Cardiac fibroblast (primary cell): ENCODE measurements at regions not wholly inside any gene's neighbourhood (a gene's known extent, or its start where the extent isn't known, plus 50 kb on each side); places are given as distances from the start of the nearest gene placed in this dataset.

Source experiments
- DNase-seq, 2 donors: peaks; one replicate each; pipeline versions ENCODE4 v3.0.0 to v3.0.0-alpha.2; 2010; ENCODE audit warnings: low read depth in 2 of 2
- H3K4me3 ChIP-seq, 2 donors: replicated peaks in 1 of 2; 1 replicate in 1 of 2; 2 replicates in 1 of 2; pipeline ENCODE4 v1.5.1; 2011; ENCODE audit warnings: low read depth in 2 of 2, low read length in 2 of 2, mild to moderate bottlenecking in 2 of 2, moderate library complexity in 1 of 2
- TF ChIP-seq, protein P1 (sequence below): IDR thresholded peaks from one replicate; pipeline ENCODE4 v1.5.1; 2011; ENCODE audit warnings: low read depth, mild to moderate bottlenecking, low read length, inconsistent platforms

GRCh38 chr13:67821606-67822005 lies 591.5 kb upstream of the PCDH9 start:
- no peak for DNase-seq
- TF ChIP-seq, protein P1, sequence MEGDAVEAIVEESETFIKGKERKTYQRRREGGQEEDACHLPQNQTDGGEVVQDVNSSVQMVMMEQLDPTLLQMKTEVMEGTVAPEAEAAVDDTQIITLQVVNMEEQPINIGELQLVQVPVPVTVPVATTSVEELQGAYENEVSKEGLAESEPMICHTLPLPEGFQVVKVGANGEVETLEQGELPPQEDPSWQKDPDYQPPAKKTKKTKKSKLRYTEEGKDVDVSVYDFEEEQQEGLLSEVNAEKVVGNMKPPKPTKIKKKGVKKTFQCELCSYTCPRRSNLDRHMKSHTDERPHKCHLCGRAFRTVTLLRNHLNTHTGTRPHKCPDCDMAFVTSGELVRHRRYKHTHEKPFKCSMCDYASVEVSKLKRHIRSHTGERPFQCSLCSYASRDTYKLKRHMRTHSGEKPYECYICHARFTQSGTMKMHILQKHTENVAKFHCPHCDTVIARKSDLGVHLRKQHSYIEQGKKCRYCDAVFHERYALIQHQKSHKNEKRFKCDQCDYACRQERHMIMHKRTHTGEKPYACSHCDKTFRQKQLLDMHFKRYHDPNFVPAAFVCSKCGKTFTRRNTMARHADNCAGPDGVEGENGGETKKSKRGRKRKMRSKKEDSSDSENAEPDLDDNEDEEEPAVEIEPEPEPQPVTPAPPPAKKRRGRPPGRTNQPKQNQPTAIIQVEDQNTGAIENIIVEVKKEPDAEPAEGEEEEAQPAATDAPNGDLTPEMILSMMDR = no peak
- H3K4me3 ChIP-seq = no peak overlapping the region

GRCh38 chr13:67806796-67807195 lies 576.7 kb upstream of the PCDH9 start:
- no peak for DNase-seq
- TF ChIP-seq, protein P1 = no peak
- H3K4me3 ChIP-seq = no peak overlapping the region

DNA sequence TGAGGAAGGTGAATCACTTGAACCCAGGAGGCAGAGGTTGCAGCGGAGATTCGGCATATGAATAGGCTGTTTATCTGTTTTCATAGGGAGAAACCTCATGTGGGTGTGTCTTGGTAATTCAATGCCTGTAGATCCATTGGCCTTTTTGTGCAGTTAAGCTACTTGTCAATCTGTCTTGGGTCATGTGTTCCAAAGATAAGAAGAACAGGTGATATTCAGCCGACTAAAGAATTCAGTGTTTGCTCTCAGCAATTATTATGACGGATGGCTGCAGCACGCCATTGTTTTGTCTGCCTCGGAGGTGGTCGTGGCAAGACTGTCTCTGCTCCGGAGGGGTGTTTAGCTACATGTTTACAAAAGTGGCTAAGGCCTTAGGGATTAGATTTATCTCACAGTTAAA lies 573.0 kb upstream of the PCDH9 start:
- DNase-seq = no peak
- H3K4me3 ChIP-seq = no peak overlapping the region
- TF ChIP-seq, protein P1 = no peak

- DNase-seq = no peak
- H3K4me3 ChIP-seq = no peak overlapping the region
- TF ChIP-seq, protein P1 = no peak
Observed at GRCh38 chr13:67792151-67792676, 562.1 kb upstream of the PCDH9 start.

- no peak for DNase-seq
- TF ChIP-seq, protein P1 = no peak
- no peak overlapping the region for H3K4me3 ChIP-seq
Observed at GRCh38 chr13:67791047-67791446, 560.9 kb upstream of the PCDH9 start.

DNA sequence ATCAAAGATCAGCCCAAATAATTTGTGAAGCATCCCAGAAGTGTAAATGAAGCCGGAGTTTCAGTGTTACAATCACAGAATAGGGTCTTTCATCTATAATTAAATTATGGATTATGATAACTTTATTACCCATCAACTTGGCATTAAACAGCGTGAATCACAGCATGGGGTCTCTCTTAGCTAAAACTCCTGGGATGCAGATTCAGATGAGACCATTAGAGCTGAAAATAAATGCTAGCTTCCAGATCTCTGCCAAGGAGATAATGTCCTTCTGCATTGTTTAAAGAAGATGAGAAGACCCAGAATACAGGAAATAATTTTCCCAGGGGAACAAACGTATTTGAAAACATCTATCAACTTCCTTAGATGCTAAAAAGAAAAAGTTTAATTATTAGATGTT lies 546.0 kb upstream of the PCDH9 start:
- TF ChIP-seq, protein P1 = no peak
- no peak overlapping the region for H3K4me3 ChIP-seq
- no peak for DNase-seq

DNA sequence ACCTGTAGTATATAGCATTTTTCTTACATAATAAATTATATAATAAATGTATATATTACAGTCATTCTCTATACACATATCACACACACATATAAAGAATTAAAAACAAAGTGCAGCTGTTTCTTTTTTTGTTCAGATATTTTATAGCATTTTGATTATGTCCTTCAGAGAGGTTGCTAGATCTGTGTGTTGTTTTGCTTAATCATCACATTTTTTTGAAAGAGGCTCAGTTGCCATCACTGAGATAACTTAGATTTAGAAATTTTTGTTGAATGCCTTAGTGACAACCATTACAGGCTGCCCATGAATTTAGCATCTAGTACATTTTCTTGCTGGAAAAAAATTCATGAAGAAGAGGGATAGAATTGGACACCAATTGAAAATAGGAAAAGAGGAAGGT lies 545.2 kb upstream of the PCDH9 start:
- no peak for DNase-seq
- TF ChIP-seq, protein P1 = no peak
- no peak overlapping the region for H3K4me3 ChIP-seq
